ENCODE measurements at regions not wholly inside any gene's neighbourhood (a gene's known extent, or its start where the extent isn't known, plus 50 kb on each side); places are given as distances from the start of the nearest gene placed in this dataset.
"Not testable (repeated sequence)": the region's sequence is repeated elsewhere in the genome, so short reads cannot be mapped to it uniquely, and the experiment has no call there.

DNA sequence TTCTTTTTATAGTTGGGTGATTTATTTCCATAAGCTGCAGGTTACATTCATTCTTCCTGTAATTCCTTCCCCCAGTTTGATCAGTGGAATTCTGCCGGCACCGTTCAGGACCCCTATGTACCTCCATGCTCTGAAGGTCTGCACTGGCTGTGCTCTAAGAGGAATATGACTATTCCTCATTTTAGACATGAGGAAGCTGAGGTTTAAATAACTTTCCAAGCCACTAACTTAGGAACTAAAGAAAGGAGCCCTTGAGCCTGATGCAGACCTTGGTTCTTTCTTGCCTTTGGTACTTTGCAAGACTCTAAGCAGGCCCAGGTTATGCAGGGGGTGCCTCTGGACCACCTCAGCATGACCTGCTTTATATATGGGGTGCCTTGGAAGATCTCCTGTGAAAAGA lies 318.5 kb downstream of the QKI start:
- CTCF ChIA-PET = no interaction called here
- no peaks in the 10 kb centered on the region for H3K27me3 ChIP-seq (replicated peaks; ENCODE audit: control insufficient read depth, insufficient read depth, low read length)

DNA sequence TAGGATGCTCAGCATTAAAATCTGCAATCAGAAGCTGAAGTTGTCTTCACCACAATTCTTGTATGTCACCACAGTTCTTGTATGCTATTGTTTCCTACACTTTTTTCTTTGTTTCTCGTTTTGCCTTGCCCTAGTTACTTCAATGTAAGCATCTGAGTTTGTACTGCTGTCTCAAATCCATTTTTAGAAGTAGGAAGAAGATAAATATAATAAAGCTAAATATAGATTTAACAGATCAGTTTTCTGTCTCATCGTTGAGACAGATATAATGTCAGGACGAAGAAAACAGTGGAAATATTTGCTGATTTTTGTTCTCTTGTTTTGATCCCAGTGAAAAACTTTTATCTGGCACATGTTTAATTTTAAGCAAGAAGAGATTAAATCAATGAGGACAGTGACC lies 318.0 kb downstream of the QKI start:
- ChIA-PET CTCF (no interaction called here), POLR2A (no interaction called here)
- no peak overlapping the region for H3K4me3 ChIP-seq (ENCODE audit: low read depth, low read length)
- H3K36me3 ChIP-seq (ENCODE audit: control insufficient read depth, insufficient read depth, low read length) = no peaks in the 10 kb centered on the region
- BruUV-seq (replicated peaks) = no TSS peak
- Mint-ChIP-seq H3K9me3 (ENCODE audit: unreplicated experiment) (no peaks in the 10 kb centered on the region), H3K27ac (ENCODE audit: unreplicated experiment) (no peak overlapping the region), H3K27me3 (ENCODE audit: insufficient read depth, unreplicated experiment) (no peaks in the 10 kb centered on the region), H3K4me1 (ENCODE audit: low read depth, unreplicated experiment) (no peaks in the 10 kb centered on the region), H3K36me3 (ENCODE audit: insufficient read depth, unreplicated experiment) (no peaks in the 10 kb centered on the region), H3K4me3 (ENCODE audit: unreplicated experiment) (no peak overlapping the region)
- no peak for DNase-seq
- intact Hi-C loops (cut with micrococcal nuclease; ENCODE audit: unreplicated experiment) = no loop called here
- no peaks in the 10 kb centered on the region for H3K4me1 ChIP-seq
- TF ChIP-seq, protein P1, sequence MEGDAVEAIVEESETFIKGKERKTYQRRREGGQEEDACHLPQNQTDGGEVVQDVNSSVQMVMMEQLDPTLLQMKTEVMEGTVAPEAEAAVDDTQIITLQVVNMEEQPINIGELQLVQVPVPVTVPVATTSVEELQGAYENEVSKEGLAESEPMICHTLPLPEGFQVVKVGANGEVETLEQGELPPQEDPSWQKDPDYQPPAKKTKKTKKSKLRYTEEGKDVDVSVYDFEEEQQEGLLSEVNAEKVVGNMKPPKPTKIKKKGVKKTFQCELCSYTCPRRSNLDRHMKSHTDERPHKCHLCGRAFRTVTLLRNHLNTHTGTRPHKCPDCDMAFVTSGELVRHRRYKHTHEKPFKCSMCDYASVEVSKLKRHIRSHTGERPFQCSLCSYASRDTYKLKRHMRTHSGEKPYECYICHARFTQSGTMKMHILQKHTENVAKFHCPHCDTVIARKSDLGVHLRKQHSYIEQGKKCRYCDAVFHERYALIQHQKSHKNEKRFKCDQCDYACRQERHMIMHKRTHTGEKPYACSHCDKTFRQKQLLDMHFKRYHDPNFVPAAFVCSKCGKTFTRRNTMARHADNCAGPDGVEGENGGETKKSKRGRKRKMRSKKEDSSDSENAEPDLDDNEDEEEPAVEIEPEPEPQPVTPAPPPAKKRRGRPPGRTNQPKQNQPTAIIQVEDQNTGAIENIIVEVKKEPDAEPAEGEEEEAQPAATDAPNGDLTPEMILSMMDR (IDR thresholded peaks at IDR 0.05; ENCODE audit: insufficient read depth in 1 of 2, low read depth in 1 of 2, low read length in 1 of 2, severe bottlenecking in 1 of 2, unreplicated experiment in 1 of 2) = no peak
- no peaks in the 10 kb centered on the region for H3K27me3 ChIP-seq (replicated peaks; ENCODE audit: control insufficient read depth, insufficient read depth, low read length)
- no peaks in the 10 kb centered on the region for H3K9me3 ChIP-seq

More for the DNA sequence above, 318.5 kb downstream of the QKI start:
- no peaks in the 10 kb centered on the region for H3K4me1 Mint-ChIP-seq (ENCODE audit: low read depth, unreplicated experiment)
- Histone ChIP-seq H3K4me1 (no peaks in the 10 kb centered on the region), H3K36me3 (ENCODE audit: control insufficient read depth, insufficient read depth, low read length) (no peaks in the 10 kb centered on the region), H3K4me3 (ENCODE audit: low read depth, low read length) (no peak overlapping the region), H3K9me3 (no peaks in the 10 kb centered on the region)
- TF ChIP-seq, protein P1 (IDR thresholded peaks at IDR 0.05; ENCODE audit: insufficient read depth in 1 of 2, low read depth in 1 of 2, low read length in 1 of 2, severe bottlenecking in 1 of 2, unreplicated experiment in 1 of 2) = no peak
- no peak overlapping the region for H3K27ac Mint-ChIP-seq (ENCODE audit: unreplicated experiment)
- POLR2A ChIA-PET = no interaction called here
- no TSS peak for BruUV-seq (replicated peaks)
- H3K4me3 Mint-ChIP-seq (ENCODE audit: unreplicated experiment) = no peak overlapping the region
- intact Hi-C loops (cut with micrococcal nuclease; ENCODE audit: unreplicated experiment) = no loop called here
- no peaks in the 10 kb centered on the region for H3K27me3 Mint-ChIP-seq (ENCODE audit: insufficient read depth, unreplicated experiment)
- no peaks in the 10 kb centered on the region for H3K36me3 Mint-ChIP-seq (ENCODE audit: insufficient read depth, unreplicated experiment)
- DNase-seq = no peak
- H3K9me3 Mint-ChIP-seq (ENCODE audit: unreplicated experiment) = no peaks in the 10 kb centered on the region

DNA sequence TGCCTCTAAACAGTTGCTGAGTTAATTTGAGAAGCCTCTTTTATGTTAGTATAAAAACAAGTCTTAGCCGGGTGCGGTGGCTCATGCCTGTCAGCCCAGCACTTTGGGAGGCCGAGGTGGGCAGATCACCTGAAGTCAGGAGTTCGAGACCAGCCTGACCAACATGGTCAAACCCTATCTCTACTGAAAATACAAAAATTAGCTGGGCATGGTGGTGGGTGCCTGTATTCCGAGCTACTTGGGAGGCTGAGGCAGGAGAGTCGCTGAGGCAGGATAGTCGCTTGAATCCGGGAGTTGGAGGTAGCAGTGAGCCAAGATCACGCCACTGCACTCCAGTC lies 317.5 kb downstream of the QKI start:
- H3K9me3 ChIP-seq; POLR2A ChIA-PET; H3K27ac Mint-ChIP-seq (ENCODE audit: unreplicated experiment); intact Hi-C loops (cut with micrococcal nuclease; ENCODE audit: unreplicated experiment); H3K27me3 ChIP-seq (replicated peaks; ENCODE audit: control insufficient read depth, insufficient read depth, low read length); H3K9me3 Mint-ChIP-seq (ENCODE audit: unreplicated experiment); H3K36me3 Mint-ChIP-seq (ENCODE audit: insufficient read depth, unreplicated experiment); H3K27me3 Mint-ChIP-seq (ENCODE audit: insufficient read depth, unreplicated experiment); H3K4me1 Mint-ChIP-seq (ENCODE audit: low read depth, unreplicated experiment); H3K36me3 ChIP-seq (ENCODE audit: control insufficient read depth, insufficient read depth, low read length); BruUV-seq (replicated peaks); DNase-seq; H3K4me3 ChIP-seq (ENCODE audit: low read depth, low read length); H3K4me3 Mint-ChIP-seq (ENCODE audit: unreplicated experiment); H3K4me1 ChIP-seq; CTCF ChIA-PET: not testable (repeated sequence)

Measured in Caco-2 (cell line).